ENCODE measurements at regions not wholly inside any gene's neighbourhood (a gene's known extent, or its start where the extent isn't known, plus 50 kb on each side); places are given as distances from the start of the nearest gene placed in this dataset.
"Not testable (repeated sequence)": the region's sequence is repeated elsewhere in the genome, so short reads cannot be mapped to it uniquely, and the experiment has no call there.

DNA sequence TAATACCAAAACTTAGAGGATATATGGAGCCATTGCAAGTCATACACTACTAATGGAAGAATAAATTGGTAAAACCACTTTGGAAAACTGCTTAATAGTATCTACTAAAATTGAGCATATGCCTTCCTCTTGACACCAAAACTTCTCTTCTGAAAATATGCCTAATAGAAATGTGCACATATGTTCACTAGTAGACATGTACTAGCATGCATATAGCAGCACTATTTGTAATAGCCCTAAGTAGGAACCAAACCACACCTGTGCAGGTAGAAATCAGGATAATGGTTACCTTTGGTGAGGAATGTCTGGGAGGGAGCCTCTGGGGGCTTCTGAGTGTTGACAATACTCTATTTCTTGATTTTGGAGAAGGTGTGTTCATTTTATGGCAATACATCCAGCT lies 424.8 kb upstream of the BTBD3 start:
- no peak for FAIRE-seq

DNA sequence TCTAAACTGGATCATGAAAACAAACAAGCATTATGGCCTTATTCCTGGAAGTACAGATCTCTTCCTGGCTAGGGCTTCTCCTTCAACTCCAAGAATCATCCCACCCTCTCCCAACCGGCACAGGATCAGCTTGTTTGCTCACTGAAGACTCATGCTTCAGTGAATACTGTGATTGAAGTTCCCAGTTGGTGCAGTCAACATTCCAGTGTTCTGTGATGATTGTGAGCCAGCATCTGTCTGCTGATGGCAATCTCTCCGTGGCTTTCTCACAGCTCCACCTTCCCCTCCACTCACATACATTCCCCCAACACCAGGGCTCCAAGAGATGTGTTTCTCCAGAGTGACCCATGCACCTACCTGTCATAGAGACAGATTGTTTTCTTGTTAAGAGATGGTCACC lies 421.3 kb upstream of the BTBD3 start:
- no peak for FAIRE-seq

DNA sequence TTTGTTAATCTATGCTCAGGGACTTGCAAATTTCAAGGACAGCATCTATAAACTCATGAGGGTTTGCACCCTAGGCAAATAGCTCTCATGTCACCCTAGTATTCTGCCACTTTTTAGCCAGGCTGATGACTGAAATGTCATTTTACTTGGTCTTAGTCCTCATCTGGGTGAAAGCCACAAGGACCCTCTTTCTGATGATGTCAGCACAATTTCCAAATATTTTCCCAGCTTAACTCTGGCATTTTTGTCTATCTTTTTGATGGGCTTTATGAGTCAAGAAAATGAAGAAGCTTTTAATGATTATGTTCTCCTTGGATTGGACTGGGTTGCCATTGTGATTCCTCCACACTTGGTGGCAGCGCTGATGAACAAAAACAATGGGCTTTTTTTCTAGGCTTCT lies 420.1 kb upstream of the BTBD3 start:
- FAIRE-seq = no peak

DNA sequence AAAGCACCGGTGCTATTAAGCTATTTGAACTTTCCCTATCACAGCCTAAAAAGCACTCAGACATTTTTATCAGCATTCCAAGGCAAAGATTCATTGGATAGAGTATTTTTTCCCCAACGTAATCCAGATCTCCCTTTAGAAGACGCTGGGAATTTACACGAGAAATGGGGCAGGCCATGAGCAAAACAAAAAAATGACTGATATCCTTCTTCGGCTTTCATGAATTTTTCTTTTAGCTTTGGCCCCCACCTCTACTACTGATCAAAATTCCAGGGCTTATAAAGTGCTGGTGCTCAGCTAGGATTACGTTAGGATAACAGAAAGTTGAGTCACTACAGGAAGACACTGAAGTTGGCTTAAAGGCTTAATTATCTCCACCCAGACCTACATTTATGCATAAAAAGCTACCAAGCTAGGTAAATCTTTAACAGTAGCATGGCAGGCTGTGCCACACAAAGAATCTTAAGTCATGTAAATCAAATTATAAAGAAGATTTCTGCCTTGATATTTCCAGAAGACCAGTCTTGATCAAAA lies 418.5 kb upstream of the BTBD3 start:
- FAIRE-seq = no peak

DNA sequence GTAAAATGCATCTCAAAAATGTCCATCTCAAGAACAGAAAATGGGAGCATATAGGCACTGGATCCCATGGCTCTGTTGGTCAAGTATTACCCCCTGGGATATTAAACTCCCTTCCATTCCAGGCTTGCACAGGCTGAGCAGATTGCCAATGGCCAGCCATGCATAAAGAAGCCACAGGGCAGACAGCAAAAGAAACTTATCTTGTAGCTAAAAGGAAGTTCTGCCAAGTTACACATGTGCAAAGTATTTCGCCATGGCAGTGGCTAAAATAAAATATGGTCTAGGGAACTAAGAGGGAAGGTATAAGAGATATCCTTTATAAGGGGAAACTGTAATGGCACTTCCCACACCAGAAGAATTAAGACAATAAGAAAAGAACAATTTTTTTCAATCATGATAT lies 415.6 kb upstream of the BTBD3 start:
- FAIRE-seq = no peak

DNA sequence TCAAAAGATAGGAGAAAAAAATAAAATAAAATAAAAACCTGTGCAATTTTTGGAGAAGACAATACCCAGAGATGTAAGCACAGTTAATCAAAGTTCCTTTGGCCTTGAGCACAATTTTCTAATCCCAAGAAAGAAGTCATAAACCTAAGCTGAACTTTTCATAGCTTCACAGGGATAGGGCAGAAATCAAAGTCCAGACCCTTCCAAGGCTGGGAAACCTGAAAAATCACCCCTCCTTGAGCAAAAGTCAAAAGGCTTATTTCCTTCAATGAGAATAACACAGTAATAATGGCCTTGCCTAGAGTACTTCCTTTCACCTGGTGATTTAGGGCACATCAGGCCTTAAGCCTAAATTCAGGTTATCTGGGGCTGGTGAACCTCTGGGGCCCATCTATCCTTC lies 415.0 kb upstream of the BTBD3 start:
- FAIRE-seq = no peak

DNA sequence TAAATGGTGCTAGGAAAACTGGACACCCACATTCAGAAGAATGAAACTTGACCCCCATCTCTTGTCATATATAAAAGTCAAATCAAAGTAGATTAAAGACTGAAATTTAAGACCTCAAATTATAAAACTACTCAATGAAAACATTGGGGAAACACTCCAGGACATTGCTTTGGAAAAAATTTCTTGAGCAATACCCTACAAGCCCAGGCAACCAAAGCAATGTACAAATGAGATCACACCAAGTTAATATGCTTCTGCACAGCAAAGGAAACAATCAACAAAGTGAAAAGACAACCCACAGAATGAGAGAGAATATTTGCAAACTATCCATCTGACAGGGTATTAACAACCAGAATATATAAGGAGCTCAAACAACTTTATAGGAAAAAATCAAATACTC lies 407.9 kb upstream of the BTBD3 start:
- no peak for FAIRE-seq

DNA sequence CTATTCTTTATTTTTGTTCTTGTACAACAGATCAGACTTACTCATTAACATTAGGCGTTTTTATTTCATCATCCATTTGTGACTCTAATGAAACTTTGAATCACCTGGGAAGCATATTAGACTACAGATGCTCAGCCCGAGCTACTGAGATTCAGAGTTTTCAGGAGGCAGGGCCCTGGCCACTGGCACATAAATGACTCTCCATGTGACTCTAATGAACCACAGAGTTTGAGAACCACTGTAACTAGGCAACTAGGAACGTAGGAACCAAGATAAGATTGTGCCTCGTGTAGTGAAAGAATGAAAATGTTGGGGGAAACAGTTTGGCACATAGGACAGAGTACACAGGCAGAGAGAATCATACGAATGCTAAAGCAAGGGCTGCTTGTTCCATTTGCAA lies 405.9 kb upstream of the BTBD3 start:
- no peak for FAIRE-seq

DNA sequence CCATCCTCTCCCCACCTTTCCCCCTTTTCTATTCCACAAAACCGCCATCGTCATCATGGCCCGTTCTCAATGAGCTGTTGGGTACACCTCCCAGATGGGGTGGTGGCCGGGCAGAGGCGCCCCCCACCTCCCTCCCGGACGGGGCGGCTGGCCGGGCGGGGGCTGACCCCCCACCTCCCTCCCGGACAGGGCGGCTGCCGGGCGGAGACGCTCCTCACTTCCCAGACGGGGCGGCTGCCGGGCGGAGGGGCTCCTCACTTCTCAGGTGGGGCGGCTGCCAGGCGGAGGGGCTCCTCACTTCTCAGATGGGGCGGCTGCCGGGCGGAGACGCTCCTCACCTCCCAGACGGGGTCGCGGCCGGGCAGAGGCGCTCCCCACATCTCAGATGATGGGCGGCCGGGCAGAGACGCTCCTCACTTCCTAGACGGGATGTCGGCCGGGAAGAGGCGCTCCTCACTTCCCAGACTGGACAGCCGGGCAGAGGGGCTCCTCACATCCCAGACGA lies 404.4 kb upstream of the BTBD3 start:
- not testable (repeated sequence) for FAIRE-seq

DNA sequence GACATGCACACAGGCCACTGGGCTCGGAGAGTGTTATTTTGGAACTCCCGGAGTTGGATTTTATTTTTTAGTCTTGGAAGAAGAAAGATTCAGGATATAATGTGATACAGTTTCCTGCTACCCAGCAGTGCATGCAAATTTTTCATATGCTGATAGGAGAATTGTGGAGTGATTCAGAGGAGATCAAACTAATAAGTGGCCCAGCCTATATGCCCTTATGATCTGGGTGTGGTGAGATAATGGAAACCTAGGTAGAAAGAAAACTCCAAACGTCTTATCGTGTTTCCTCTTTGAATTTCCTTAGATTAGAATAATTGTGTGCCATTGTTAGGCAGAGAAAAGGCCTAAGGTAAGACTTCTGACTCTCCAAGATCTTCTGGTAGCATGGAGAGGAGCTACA lies 401.2 kb upstream of the BTBD3 start:
- no peak for FAIRE-seq

DNA sequence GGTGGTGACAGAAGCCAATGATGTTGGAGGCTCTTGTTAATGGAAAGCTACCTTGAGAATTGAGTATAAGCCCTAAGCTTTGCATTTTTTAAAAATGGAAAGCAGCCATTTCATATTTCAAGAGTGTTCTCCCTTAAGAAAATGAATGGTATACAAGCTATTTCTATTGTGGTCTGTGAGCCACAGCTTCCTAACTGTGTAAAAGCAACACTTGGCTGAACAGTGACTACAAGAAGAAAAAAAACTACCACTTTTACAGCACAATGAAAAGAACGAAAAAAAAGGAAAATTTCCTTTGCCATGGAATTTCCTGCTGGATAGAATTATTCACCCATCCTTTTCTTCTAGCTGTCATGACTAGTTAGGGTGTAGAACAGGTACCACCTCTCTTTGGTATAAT lies 397.1 kb upstream of the BTBD3 start:
- FAIRE-seq = no peak

DNA sequence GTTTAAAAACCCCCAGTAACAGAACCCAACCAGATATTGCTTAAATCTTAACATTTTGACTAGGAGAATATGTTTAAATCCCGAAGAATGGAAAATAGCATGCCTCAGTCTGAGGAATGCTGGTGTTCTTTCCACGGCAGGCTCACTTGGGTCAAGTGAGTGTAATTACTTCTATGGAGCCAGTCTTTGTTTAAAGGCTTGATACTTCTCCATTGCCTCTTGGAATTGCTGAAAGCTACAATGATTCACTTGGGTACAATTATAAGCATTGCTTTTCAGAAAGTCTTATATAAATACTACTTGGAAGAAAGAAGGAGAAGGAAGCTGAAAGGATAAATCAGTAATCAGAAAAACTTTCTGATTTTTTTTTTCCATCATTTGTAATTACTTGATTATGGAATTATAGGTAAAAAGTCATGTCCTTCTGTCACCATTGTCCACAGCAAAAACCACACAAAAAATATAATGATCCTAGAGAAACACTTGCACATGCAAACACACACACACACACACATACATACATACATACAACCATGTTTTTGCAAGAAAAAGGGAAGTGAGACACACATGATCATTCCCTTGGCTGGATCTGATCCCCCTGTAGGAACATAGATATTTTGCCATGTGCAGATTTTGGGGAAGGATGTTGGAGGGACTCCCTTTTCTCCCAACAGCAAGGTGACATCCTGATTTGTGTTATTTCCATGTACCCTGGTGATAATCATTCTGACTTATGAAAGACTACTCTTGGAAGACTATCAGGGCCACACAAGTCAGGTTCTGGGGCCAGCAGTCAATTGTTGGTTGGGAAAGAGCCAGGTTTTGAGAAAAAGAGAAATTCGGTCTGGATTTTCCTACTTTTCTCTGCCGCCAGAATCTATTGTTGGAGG lies 396.0 kb upstream of the BTBD3 start:
- no peak for FAIRE-seq

DNA sequence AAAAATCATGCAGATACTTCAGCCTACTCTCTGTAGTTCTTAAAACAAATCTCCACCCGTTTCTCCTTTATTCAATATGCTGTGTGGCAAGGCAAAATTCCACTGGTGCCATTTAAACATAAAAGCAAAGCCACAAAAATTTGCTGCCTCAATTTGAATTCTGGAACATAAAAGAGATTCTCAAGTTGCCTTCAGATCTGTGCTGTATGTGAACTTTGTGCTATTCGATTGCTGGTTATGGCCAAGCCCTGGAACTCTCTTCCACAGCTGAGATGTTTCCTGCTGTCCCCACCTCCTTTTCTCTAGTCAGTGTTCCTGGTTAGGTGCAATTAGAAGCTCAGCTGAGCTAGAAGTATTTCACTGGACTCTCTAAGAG lies 395.3 kb upstream of the BTBD3 start:
- no peak for FAIRE-seq

DNA sequence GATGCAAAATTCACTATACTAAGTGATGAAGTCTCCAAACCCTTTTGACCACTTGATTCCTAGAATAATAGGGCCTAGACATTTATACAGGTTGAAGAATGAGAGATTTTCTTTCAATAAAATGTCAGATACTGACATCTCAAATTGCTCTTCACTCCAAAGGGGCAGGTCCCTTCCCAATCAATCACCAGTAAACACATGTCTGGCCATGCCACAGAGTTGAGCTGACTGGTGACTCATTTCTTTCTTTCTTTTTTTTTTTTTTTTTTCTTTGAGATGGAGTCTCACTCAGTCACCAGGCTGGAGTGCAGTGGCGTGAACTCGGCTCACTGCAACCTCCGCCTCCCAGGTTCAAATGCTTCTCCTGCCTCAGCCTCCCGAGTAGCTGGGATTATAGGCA lies 388.6 kb upstream of the BTBD3 start:
- FAIRE-seq = no peak

DNA sequence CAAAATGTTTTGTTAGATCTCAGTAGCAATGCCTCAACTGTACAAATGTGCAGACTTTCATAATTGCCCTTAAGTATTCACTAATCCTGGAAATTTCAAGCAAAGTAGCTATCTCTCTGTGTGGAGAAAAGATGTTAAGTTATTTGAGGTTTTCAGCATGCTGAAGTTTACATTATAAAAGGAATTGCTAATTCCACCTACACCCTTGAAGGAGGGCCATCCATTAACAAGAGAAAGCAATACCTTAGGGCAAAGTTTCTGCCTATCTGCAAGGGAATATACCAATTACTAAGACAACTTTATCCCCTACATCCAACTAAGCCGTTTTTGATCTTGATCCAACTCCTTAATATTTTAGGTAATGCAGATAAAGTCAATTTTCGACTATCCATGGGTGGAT lies 380.7 kb upstream of the BTBD3 start:
- FAIRE-seq = no peak

DNA sequence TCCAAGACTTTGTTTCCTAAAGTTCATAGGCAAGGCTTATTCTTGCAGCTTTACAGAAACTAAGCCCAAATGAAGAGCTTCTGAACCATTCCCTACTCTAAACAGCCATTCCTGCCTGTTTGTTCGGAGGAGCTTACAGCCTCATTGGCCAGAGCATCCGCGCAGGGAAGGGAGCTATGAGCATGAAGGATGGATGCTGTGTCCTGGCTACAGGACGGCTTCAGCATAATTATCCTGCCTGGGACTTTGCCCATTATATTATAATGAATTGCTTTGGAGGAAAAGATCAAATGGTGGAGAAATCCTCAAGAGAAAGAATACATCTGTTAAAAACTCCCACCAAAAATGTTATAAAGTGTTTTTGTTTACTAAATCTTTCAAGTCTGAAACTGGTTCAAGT lies 378.2 kb upstream of the BTBD3 start:
- no peak for FAIRE-seq

DNA sequence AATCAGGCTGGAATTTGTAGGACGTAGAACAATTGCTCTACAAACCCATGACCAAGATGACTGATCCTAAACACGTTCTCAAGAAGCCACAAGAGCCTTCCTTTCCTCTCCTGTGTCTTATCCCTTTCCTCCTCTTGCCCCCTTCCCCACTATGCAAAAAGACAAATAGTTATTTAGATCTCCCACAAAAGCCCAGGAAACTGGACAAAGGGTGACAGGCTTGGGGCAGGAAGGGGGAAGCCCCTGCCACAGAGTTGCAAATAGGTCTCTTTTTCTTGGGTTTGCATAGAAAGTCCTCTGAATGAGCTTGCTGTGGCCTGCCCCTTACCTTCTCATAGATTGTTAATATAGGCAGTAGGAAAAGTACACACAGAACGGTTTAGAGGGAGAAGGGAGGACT lies 377.1 kb upstream of the BTBD3 start:
- FAIRE-seq = no peak

DNA sequence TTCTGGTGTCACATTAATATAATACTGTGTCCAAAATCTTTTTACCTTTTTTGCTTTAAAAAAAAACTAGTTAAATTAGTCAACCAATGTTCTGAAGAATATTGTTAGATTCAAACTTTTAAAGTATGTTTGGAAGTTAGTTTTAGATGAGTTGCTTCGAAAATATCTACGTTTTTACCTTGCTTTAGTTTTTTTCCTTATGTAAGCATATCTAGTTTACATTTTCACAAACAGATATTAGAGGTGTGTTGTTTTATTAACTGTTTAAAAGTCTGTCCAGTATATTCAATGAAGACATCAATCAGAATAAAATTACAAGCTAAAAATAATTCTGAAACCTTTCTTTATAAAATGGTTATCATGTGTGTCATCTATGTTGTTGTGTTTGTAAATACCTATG lies 375.0 kb upstream of the BTBD3 start:
- peak; percentile 58 for FAIRE-seq

DNA sequence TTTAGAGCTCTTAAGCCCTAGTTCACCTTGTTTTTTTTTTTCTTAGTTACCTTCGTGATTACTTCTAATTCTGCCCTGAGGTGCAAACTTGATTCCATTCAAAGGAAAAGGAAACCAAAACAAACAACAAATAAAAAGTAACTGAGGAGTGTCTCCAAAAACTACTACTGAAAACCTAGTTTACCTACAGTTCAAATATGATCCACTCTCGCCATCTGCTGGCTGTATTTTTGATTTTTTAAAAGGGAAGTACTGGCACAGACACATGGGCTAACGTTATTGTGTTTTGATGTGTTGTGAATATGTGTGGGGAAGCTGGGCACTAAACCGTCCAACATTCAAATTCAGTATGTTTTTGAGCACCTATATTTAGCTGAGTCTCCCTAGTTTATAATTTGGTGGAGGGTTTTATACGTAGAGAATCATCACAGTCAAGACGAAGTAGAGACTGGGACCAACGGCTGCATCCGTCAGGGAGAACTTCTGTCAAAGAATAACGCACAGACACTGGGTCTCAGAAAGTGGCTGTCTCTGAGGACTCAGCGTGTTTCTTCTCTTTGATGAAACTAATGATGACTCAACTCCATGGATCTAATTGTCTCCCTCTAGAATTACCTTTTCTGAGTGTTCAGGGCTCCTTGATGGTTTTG lies 373.5 kb upstream of the BTBD3 start:
- FAIRE-seq = peak; percentile 99

DNA sequence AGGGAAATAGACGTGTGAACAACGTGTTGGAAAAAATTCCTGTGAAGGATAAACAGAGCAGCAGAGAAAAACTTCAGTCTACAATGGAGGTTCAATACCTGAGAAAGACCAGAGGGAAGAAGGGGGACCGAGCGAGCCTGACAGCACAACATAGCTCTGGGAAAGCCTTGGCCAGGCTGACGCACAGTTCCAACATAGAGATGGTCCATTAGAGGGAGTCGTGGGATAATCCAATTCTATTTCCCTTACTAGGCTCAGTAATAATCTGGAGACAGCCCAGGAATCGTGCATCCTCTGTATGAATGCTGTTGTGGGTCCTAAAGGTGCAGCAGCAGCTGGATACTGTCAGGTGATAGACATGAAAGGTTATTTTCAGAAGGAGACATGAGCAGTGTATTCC lies 370.8 kb upstream of the BTBD3 start:
- FAIRE-seq = no peak

DNA sequence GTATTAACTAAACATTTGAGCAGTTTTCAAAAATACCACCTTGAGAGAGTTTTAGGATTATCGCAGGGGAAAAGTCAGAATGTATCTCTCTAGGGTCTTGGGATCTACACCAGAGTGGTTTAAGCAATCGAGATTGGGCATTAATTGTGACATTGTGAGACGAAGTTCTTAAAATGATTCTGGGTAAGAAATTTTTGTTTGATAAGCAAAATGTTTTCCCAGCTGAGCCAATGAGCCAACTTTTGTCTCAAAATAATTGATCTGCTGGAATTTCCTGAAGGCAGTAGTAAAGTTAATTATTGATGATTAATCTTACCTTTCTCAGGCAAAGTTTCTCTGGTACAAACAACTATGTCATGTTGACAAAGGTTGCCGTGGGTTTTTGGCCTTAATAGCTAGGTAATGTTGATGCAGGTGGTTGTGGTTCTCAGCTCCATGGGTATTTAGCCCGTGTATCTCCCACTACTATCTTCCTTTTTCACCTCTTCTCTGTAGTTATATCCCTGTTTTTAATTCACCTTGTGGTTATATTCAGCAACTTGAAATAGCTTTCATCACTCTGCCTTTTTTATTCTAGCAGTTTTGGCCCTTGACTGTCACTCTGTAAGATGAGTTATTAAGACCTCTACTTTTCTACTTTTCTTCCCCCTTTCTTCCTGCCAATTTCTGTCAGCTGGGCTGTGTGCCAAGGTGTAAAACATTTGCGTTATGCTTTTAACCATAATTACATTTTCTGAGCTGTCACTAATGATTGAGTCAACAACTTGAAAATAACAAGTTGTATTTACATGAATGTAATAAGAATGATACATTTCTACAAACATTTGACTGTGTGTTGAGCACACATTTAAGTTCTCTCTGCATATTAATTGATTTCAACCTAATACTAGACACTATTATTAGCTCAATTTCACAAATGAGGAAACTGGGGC lies 368.3 kb upstream of the BTBD3 start:
- peak; percentile 38 for FAIRE-seq

DNA sequence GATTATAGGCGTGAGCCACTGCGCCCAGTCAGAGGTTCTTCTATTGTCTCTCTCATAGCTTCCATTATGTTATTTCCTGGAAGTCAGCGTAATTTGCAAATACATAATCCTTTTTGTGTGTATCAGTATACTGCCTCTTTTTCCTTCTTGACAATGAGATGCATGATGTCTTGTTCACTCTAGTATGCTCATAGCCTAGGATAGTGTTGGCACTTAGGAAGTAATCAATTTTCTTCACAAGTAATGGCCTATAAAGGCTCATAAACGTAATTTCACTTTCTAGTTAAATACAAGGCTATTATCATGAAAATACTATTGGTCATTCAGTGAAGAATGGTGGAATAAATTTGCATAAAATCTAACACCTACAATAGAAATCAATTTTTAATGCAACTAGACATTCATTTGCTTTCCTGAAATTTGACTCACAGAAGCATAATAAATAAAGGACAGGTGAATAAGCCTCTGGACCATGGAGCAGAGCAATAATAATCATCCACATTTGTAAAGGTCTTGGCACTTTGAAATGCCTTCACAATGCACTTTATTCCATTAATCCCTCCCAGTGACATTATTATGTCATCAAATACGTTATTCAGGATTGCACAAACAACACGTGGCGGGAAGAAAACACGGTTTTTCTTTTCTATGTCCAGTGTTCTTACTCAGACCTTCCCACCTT lies 366.9 kb upstream of the BTBD3 start:
- FAIRE-seq = no peak

DNA sequence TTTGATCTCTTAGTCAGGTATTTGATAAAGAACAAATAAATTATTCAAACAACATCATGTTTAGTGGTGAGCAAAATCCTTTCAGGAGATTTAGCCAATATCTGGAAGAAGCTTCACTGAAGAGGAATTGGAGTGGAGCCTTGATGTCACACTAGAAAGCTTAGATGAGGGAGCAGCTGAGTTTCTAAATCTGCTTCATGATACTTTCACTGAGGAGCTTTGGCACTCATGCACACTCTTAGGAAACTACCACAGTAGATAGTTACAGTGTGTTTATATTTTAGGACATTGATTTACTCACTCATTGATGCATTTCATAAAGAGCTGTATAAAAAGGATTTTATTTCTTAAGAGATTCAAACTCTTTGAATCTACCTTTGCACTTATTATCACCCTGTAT lies 366.2 kb upstream of the BTBD3 start:
- no peak for FAIRE-seq

Measured in islet of Langerhans (tissue), 1 donor.